Endodermal cell (in vitro differentiated cells): ENCODE measurements at regions not wholly inside any gene's neighbourhood (a gene's known extent, or its start where the extent isn't known, plus 50 kb on each side); places are given as distances from the start of the nearest gene placed in this dataset.

Source experiments
- DNase-seq: peaks from one replicate; pipeline ENCODE4 v3.0.0-alpha.2; 2017
- H3K27ac ChIP-seq: 2 replicates; pipeline ENCODE4 v1.5.1; 2013; ENCODE audit warnings: mild to moderate bottlenecking, low read depth, low read length, moderate library complexity
- H3K27me3 ChIP-seq: 2 replicates; pipeline ENCODE4 v1.6.1; 2013; ENCODE audit warnings: mild to moderate bottlenecking, low read length, moderate library complexity; ENCODE audit not compliant: insufficient read depth, control insufficient read depth, poor library complexity, severe bottlenecking
- H3K36me3 ChIP-seq: 2 replicates; pipeline ENCODE4 v1.7.0; 2013; ENCODE audit warnings: mild to moderate bottlenecking, low read length, moderate library complexity; ENCODE audit not compliant: control insufficient read depth, insufficient read depth
- H3K4me1 ChIP-seq: one replicate; pipeline ENCODE4 v1.7.0; 2013; ENCODE audit warnings: low read length; ENCODE audit not compliant: control insufficient read depth, insufficient read depth
- H3K4me3 ChIP-seq: 2 replicates; pipeline ENCODE4 v1.5.1; 2013; ENCODE audit warnings: mild to moderate bottlenecking, low read length, moderate library complexity
- H3K9ac ChIP-seq: 2 replicates; pipeline ENCODE4 v1.6.1; 2013; ENCODE audit warnings: mild to moderate bottlenecking, low read length, moderate library complexity; ENCODE audit not compliant: poor library complexity, severe bottlenecking; ENCODE audit errors: extremely low read depth
- H3K9me3 ChIP-seq: 2 replicates; pipeline ENCODE4 v1.6.1; 2013; ENCODE audit warnings: mild to moderate bottlenecking, low read length, moderate library complexity; ENCODE audit not compliant: control insufficient read depth
- H3K27ac Mint-ChIP-seq: 2 replicates; pipeline ENCODE4 v1.8.0; 2020; ENCODE audit warnings: mixed read lengths
- H3K27me3 Mint-ChIP-seq: 2 replicates; pipeline ENCODE4 v1.8.0; 2021; ENCODE audit warnings: mild to moderate bottlenecking, mixed read lengths; ENCODE audit not compliant: insufficient read depth
- H3K36me3 Mint-ChIP-seq: 2 replicates; pipeline ENCODE4 v1.8.0; 2020; ENCODE audit warnings: low read depth, mixed read lengths
- H3K4me1 Mint-ChIP-seq: 2 replicates; pipeline ENCODE4 v1.8.0; 2020; ENCODE audit warnings: mixed read lengths
- H3K4me3 Mint-ChIP-seq: 2 replicates; pipeline ENCODE4 v1.8.0; 2020; ENCODE audit warnings: mild to moderate bottlenecking, moderate library complexity, mixed read lengths
- H3K9me3 Mint-ChIP-seq: 2 replicates; pipeline ENCODE4 v1.8.0; 2020; ENCODE audit warnings: mild to moderate bottlenecking, mixed read lengths
- CTCF ChIP-seq: fragments of 200-600 bp; sonication (generic); conservative IDR thresholded peaks from 2 replicates; pipeline ENCODE4 v1.5.0; 2021; ENCODE audit warnings: antibody characterized with exemption, mild to moderate bottlenecking
- WGBS, 2 experiments: methylation state at CpG; one replicate each; pipeline versions ENCODE4 v1.1.5 to v1.1.7; 2013; ENCODE audit warnings: missing lambda C conversion rate in 2 of 2, mixed read lengths in 1 of 2; ENCODE audit not compliant: insufficient coverage in 1 of 2, insufficient read length in 1 of 2; 5-methylcytosine and 5-hydroxymethylcytosine counted together

- Histone ChIP-seq H3K4me3 (no peak overlapping the region), H3K27me3 (peaks cover 13% of the 10 kb centered on the region), H3K4me1 (no peaks in the 10 kb centered on the region), H3K27ac (peak overlapping the region; percentile 19), H3K9ac (no peak overlapping the region), H3K9me3 (no peaks in the 10 kb centered on the region), H3K36me3 (no peaks in the 10 kb centered on the region)
- no peak for TF ChIP-seq CTCF
- Mint-ChIP-seq H3K36me3 (peaks cover 1% of the 10 kb centered on the region), H3K27ac (no peak overlapping the region), H3K4me1 (peaks cover 3% of the 10 kb centered on the region), H3K4me3 (no peak overlapping the region), H3K27me3 (peaks cover 2% of the 10 kb centered on the region), H3K9me3 (no peaks in the 10 kb centered on the region)
- DNase-seq: no peak
- 95 to 98% methylated on average over 3 to 5 of the region's 5 CpGs for WGBS, 2 experiments
Observed at GRCh38 chr13:59250336-59251189, 913.2 kb downstream of the DIAPH3 start.

- Mint-ChIP-seq H3K27ac (no peak overlapping the region), H3K36me3 (no peaks in the 10 kb centered on the region), H3K27me3 (no peaks in the 10 kb centered on the region), H3K9me3 (no peaks in the 10 kb centered on the region), H3K4me1 (peaks cover 26% of the 10 kb centered on the region), H3K4me3 (no peak overlapping the region)
- no peaks in the 10 kb centered on the region for H3K36me3 ChIP-seq
- H3K9me3 ChIP-seq: no peaks in the 10 kb centered on the region
- no peak overlapping the region for H3K4me3 ChIP-seq
- H3K27me3 ChIP-seq: no peaks in the 10 kb centered on the region
- H3K9ac ChIP-seq: no peak overlapping the region
- TF ChIP-seq CTCF: no peak
- 87 to 91% methylated on average over 8 to 9 of the region's 9 CpGs for WGBS, 2 experiments
- H3K4me1 ChIP-seq: no peaks in the 10 kb centered on the region
- peak; percentile 49 for DNase-seq
- no peak overlapping the region for H3K27ac ChIP-seq
Observed at GRCh38 chr13:59259165-59260000, 904.3 kb downstream of the DIAPH3 start.

DNA sequence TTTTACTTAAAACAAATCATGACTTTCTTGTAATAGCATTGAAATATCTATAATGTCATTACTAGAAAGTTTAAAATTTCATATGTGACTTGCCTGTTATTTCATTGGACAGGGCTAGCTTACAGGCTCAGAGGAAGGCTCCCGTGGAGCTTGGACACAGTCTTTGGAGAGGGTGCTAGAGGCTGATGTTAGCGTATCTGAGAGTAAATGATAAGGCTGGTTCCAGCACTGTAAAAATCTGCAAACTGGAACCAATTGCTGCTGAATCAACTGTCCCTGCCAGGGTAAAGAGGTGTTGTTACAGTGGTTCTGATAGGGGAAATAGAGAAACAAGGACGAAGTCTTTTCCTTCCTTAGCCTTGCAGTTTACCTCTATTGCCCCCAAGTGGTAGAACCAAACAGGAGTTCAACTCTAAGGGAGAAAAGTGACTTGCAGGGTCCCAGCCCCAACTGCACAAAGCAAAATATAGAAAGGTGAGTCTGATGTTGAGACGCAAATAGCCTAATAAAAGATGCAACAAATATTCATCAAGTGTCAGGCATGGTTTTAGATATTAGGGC, 901.7 kb downstream of the DIAPH3 start:
- Histone ChIP-seq H3K4me1 (no peaks in the 10 kb centered on the region), H3K27me3 (no peaks in the 10 kb centered on the region), H3K9me3 (no peaks in the 10 kb centered on the region), H3K27ac (no peak overlapping the region), H3K4me3 (no peak overlapping the region), H3K36me3 (no peaks in the 10 kb centered on the region), H3K9ac (no peak overlapping the region)
- no peak overlapping the region for H3K27ac Mint-ChIP-seq
- peaks cover 23% of the 10 kb centered on the region for H3K4me1 Mint-ChIP-seq
- no peaks in the 10 kb centered on the region for H3K9me3 Mint-ChIP-seq
- no peaks in the 10 kb centered on the region for H3K27me3 Mint-ChIP-seq
- no peaks in the 10 kb centered on the region for H3K36me3 Mint-ChIP-seq
- no peak overlapping the region for H3K4me3 Mint-ChIP-seq
- peak; percentile 86 for TF ChIP-seq CTCF
- WGBS, 2 experiments: 56 to 94% methylated on average over 2 to 4 of the region's 4 CpGs
- DNase-seq: peak; percentile 62
